H1 (cell line): ENCODE measurements at regions not wholly inside any gene's neighbourhood (a gene's known extent, or its start where the extent isn't known, plus 50 kb on each side); places are given as distances from the start of the nearest gene placed in this dataset.
A peak's percentile ranks its signal among the peaks of the same experiment; 100 is the strongest.

Experiments used
- BACH1 ChIP-seq: IDR thresholded peaks from 2 replicates; pipeline ENCODE4 v1.6.1; 2012; ENCODE audit warnings: low read length, improper control_type of control experiment
- BCL11A ChIP-seq, 2 experiments: IDR thresholded peaks; one replicate each; pipeline ENCODE4 v1.6.1; 2011; ENCODE audit warnings: low read depth in 2 of 2, low read length in 2 of 2, mild to moderate bottlenecking in 2 of 2
- CHD1 ChIP-seq: IDR thresholded peaks from 2 replicates; pipeline ENCODE4 v1.6.1; 2012; ENCODE audit warnings: low read depth, low read length, improper control_type of control experiment
- EGR1 ChIP-seq: IDR thresholded peaks from 2 replicates; pipeline ENCODE4 v1.6.1; 2011; ENCODE audit warnings: low read depth, low read length, borderline replicate concordance
- EP300 ChIP-seq, 2 experiments: IDR thresholded peaks; 1 replicate in 1 of 2; 2 replicates in 1 of 2; pipeline ENCODE4 v1.6.1; 2011 to 2012; ENCODE audit warnings: low read depth in 2 of 2, low read length in 2 of 2, mild to moderate bottlenecking in 2 of 2, borderline replicate concordance in 1 of 2, inconsistent platforms in 1 of 2, moderate library complexity in 1 of 2
- FOSL1 ChIP-seq: IDR thresholded peaks from 2 replicates; pipeline ENCODE4 v1.6.1; 2011; ENCODE audit warnings: mild to moderate bottlenecking, low read depth, low read length, moderate library complexity; ENCODE audit not compliant: insufficient read depth
- JUND ChIP-seq: IDR thresholded peaks from 2 replicates; pipeline ENCODE4 v1.6.1; 2011; ENCODE audit warnings: mild to moderate bottlenecking, improper control_type of control experiment, low read length
- KDM4A ChIP-seq: IDR thresholded peaks from one replicate; pipeline ENCODE4 v1.7.1; 2012; ENCODE audit warnings: low read depth, mild to moderate bottlenecking, moderate library complexity, low read length, inconsistent platforms; ENCODE audit not compliant: severe bottlenecking
- MAFK ChIP-seq: IDR thresholded peaks from 2 replicates; pipeline ENCODE4 v1.6.1; 2012; ENCODE audit warnings: low read depth, mild to moderate bottlenecking, improper control_type of control experiment, low read length
- POLR2A ChIP-seq, 2 experiments: IDR thresholded peaks; 1 replicate in 1 of 2; 2 replicates in 1 of 2; pipeline ENCODE4 v1.6.1; 2011; ENCODE audit warnings: low read depth in 2 of 2, low read length in 2 of 2, mild to moderate bottlenecking in 2 of 2; ENCODE audit errors: control extremely low read depth in 1 of 2
- POLR2AphosphoS5 ChIP-seq: IDR thresholded peaks from 2 replicates; pipeline ENCODE4 v1.6.1; 2011; ENCODE audit warnings: low read depth, low read length
- POU5F1 ChIP-seq: IDR thresholded peaks from 2 replicates; pipeline ENCODE4 v1.6.1; 2011; ENCODE audit warnings: low read depth, mild to moderate bottlenecking, low read length, moderate library complexity
- RNF2 ChIP-seq: fragments of 200-900, 300-1000 bp; sonication (generic); IDR thresholded peaks from 2 replicates; pipeline ENCODE4 v1.7.1; 2016; ENCODE audit warnings: borderline replicate concordance, low read depth, mild to moderate bottlenecking, antibody characterized with exemption, low read length; ENCODE audit not compliant: poor library complexity, severe bottlenecking; ENCODE audit errors: missing control alignments
- RXRA ChIP-seq: IDR thresholded peaks from 2 replicates; pipeline ENCODE4 v1.6.1; 2011; ENCODE audit warnings: low read depth, mild to moderate bottlenecking, low read length, moderate library complexity; ENCODE audit not compliant: insufficient read depth
- SP1 ChIP-seq: IDR thresholded peaks from 2 replicates; pipeline ENCODE4 v1.6.1; 2011; ENCODE audit warnings: low read depth, low read length
- SP2 ChIP-seq: IDR thresholded peaks from 2 replicates; pipeline ENCODE4 v1.6.1; 2012; ENCODE audit warnings: mild to moderate bottlenecking, low read length, inconsistent platforms
- TAF7 ChIP-seq: optimal IDR thresholded peaks from 2 replicates; pipeline ENCODE3; 2011; ENCODE audit warnings: low read depth, mild to moderate bottlenecking, inconsistent platforms, low read length, moderate library complexity, borderline replicate concordance
- TCF12 ChIP-seq: IDR thresholded peaks from 2 replicates; pipeline ENCODE4 v1.6.1; 2011; ENCODE audit warnings: low read depth, mild to moderate bottlenecking, low read length
- ZNF274 ChIP-seq: IDR thresholded peaks from 2 replicates; pipeline ENCODE4 v1.7.0; 2012; ENCODE audit warnings: low read length, borderline replicate concordance; ENCODE audit errors: extremely low read depth
- TF ChIP-seq, protein P1 (sequence below): IDR thresholded peaks from 2 replicates; pipeline ENCODE4 v1.6.1; 2012; ENCODE audit warnings: low read length, inconsistent platforms

- TF ChIP-seq MAFK (peak; percentile 65), SP2 (no peak), POU5F1 (peak; percentile 51; the same call in 1 of the 2 replicates), POLR2A (IDR thresholded peaks at IDR 0.05; ENCODE audit: control extremely low read depth in 1 of 2, low read depth in 2 of 2, low read length in 2 of 2) (no peak), BCL11A (IDR thresholded peaks at IDR 0.05; ENCODE audit: low read depth in 2 of 2, low read length in 2 of 2) (peak in 1 of 2 experiments; percentile 19), JUND (peak; percentile 90), TCF12 (peak; percentile 64; the same call in 1 of the 2 replicates), RNF2 (no peak), EGR1 (peak; percentile 63; the same call in 1 of the 2 replicates), POLR2AphosphoS5 (peak; percentile 98), ZNF274 (peak; percentile 35; the same call in 1 of the 2 replicates), FOSL1 (no peak), KDM4A (no peak), EP300 (IDR thresholded peaks at IDR 0.05; ENCODE audit: borderline replicate concordance in 1 of 2, low read depth in 2 of 2, low read length in 2 of 2) (0 out of 3 replicates have a peak, but pooled peaks of 1 of the 2 experiments have one; percentile 38), RXRA (no peak), TAF7 (no peak), BACH1 (peak; percentile 49; the same call in 1 of the 2 replicates), SP1 (peak; percentile 54; the same call in 1 of the 2 replicates), CHD1 (no peak)
- TF ChIP-seq, protein P1, sequence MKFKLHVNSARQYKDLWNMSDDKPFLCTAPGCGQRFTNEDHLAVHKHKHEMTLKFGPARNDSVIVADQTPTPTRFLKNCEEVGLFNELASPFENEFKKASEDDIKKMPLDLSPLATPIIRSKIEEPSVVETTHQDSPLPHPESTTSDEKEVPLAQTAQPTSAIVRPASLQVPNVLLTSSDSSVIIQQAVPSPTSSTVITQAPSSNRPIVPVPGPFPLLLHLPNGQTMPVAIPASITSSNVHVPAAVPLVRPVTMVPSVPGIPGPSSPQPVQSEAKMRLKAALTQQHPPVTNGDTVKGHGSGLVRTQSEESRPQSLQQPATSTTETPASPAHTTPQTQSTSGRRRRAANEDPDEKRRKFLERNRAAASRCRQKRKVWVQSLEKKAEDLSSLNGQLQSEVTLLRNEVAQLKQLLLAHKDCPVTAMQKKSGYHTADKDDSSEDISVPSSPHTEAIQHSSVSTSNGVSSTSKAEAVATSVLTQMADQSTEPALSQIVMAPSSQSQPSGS, result peak; percentile 41; the same call in 1 of the 2 replicates
Observed at GRCh38 chr3:168272343-168272985, 176.7 kb upstream of the GOLIM4 start (continued).
